M059J (cell line): ENCODE measurements at regions not wholly inside any gene's neighbourhood (a gene's known extent, or its start where the extent isn't known, plus 50 kb on each side); places are given as distances from the start of the nearest gene placed in this dataset.
A peak's percentile ranks its signal among the peaks of the same experiment; 100 is the strongest.
"Not testable (repeated sequence)": the region's sequence is repeated elsewhere in the genome, so short reads cannot be mapped to it uniquely, and the experiment has no call there.

ENCODE experiments used
- DNase-seq: peaks from one replicate; pipeline ENCODE4 v3.0.0-alpha.2; 2012; ENCODE audit warnings: low read depth

DNA sequence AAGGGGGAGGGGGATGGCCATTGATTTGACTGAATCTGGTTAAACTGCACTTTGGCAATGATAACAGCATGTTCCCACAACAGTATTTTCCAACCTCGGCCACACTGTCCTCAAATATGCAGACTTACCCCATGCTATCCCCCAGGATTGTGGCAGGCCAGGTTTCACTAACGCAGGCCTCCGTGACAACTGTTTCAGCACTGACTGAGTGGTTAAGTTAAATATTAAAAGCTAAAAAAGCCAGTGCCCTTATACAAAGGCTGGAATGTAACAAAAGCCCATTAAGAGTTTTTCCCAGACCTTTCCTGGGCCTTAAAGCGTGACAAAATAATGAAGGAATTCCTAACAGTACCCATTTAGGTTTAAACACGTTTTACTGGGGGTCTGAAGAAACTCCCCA, 202.9 kb downstream of the USP25 start:
- no peak for DNase-seq

DNA sequence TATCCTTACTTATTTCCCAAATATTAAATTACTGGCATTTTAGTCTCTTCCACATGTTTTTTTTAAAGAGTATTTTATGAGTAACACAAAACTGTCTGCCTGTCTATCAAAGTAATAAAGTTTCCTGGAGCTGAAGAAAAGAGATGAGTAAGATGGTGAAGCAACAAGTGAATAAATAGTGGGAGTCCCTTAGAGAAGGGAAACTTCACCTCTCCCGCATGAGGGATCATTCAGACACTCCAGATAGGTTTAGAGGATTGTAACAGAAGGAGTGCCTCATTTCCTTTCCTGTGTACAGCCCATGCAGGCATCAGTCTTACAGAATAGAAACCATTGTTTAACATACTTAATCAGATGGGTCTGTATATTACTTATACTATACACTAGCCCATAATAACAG, 205.7 kb downstream of the USP25 start:
- no peak for DNase-seq

DNA sequence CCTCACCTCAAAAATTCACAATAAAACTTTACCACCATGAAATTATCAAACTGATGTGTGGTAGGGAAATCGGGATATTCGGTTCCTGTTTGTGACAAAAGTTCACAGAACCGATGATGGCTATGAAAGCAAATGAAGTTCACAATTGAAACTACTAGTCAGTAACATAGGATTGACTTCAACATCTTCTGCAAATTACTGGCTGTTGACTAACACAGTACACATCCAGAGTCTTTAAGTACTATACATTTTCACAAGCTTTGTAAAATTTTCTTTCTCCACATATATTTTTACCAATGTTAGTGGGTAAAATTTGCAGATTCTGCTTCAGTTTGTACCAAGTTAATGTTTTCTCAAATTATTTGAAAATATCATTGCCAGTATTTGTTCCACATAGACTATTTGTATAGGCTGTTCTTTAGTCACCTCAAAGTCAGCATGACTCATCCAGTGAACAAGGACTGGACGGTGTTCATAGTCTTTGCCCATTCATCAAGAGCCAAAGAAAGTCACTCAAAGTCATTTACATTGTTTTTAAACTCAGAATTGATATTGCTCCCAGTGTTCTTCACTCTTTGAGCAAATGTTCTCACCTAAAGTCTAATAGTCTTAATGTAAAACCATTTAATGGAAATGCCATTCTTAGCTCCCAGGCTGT, 213.4 kb downstream of the USP25 start:
- peak; percentile 39 for DNase-seq

DNA sequence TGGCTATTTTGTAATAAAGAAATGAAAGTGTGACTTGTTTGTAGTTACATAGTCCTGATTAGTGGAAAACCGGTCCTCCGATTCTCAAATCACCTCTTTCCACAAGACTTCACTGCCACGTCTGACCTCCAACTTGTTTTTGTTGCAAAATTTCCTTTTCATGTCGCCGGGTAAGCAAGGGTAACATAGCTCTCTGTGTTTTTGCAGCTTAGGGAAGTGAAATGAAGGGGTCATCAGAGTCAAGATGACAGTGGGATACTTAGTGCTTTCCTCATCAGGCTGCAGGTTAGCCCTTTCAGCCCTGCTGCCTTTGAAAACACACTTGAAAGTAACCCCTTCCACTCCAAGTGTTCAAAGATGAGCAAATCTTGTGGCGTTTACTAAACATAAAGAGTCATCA, 217.9 kb downstream of the USP25 start:
- DNase-seq = no peak

DNA sequence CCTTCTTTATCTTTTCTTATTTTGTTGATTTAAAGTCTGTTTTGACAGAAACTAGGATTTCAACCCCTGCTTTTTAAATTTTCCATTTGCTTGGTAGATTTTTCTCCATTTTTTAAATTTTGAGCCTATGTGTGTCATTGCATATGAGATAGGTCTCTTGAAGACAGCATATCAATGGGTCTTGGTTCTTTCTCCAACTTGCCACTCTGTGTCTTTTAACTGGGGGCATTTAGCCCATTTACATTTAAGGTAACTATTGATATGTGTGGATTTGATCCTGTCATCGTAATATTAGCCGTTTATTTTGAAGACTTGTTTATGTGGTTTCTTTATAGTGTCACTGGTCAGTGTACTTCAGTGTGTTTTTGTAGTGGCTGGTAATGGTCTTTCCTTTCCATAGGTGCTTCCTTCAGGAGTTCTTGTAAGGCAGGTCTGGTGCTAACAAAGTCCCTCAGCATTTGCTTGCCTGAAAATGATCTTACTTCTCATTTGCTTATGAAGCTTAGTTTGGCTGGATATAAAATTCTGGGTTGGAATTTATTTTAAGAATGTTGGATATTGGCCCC, 223.9 kb downstream of the USP25 start:
- no peak for DNase-seq

DNA sequence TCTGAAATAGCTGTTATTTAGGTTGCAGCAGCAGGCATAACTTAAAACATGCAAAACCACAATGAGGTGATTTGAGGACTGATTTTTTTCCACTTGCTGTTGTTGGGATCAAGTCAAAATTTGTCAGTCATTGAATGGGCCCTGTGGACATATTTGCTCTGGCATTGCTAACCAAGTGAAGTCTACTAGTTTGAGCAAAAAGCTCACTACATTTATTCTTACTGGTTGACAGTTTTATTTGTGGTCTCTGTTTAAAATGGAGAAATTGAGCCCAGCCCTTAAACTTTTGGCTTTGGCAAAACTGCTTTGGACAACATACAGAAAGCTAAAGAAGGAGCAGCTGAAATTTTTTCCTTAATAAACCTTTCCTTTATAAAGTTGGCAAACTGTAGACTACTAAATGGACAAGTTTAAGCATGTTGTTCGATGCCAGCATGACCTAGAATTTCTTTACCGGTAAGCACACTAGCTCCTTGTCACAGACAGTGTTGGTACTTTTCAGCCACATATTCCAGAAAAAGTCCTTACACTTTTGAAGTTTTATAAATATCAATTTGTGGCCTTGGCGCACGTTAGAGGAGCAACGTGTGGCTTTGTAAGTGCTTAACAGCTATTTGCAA, 234.6 kb downstream of the USP25 start:
- DNase-seq = no peak

DNA sequence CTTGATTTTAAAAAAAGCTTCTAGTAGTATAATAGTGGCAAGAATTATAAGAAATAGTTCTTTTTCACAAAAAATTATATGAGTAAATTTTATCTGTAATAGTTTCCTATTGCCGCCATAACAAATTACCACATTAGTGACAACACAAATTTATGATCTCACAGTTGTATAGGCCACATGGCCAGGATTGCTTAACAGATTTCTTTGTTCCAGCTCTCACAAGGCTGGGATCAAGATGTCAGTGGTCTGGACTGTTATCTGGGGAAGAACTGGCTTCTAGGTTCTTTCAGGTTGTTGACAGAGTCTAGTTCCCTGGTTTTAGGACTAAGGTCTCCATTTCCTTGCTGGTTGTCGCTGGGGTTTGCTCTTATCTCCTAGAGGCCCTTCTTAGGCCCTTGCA, 236.4 kb downstream of the USP25 start:
- no peak for DNase-seq

DNA sequence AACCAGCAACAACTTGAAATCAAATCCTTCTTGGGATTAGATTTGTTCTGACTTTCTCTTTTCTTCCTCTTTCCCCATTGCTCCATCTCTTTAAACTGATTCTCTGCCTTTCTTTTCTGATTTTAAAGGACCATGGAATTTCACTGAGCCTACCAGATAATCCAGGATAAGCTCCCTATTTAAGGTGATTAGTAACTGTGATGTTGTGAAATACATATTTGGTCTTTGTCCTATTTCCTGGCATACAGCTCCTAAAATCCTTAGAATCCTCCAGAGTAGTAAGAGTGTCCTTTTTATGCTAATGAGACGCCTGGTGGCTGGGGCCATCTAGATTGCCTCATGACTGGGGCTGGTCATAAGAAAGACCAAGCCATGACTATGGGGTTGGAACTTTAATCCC, 236.9 kb downstream of the USP25 start:
- DNase-seq = no peak

DNA sequence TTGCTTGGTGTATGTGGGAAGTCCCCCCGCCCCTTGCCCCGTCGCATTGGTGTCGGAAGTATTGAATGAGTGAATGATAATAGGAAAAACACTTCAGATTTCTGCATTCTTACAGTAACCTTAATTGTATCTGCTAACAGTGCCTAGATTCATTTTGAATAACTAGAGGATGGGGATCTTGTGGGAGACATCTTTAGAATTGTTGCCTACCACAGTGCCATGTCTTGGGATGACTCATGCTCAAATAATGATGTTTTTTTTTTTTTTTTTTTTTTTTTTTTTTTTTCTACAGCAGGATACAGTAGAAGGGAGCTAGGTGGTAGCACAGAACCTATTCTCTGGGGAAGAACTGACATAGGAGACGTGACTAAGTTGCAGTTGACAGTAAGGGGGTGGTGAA, 237.9 kb downstream of the USP25 start:
- DNase-seq = peak; percentile 62

DNA sequence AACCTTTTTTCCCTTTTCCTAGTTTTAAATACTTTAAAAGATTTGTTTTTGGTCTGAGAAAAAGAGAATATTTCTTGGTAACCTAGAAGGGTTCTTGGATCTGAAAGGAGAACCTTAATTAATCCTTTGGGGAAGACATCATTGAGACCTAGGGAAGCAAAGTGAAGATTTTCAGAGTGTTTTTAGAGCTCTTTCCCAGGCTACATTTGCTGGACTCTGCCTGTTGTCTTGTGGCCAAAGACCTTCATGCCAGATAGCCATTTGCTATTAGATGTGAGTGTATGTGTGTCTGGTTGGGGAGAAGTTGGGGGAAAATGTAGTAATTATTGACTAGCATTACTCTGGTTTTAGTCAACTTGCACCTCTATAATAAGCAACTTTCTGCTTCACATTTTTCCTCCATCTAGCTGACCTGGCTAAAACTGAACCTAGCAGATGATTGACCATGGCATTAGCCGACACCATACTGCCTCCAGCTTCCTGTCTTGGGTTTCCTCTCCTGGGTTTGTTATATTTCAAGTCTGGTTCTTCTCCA, 239.1 kb downstream of the USP25 start:
- no peak for DNase-seq

DNA sequence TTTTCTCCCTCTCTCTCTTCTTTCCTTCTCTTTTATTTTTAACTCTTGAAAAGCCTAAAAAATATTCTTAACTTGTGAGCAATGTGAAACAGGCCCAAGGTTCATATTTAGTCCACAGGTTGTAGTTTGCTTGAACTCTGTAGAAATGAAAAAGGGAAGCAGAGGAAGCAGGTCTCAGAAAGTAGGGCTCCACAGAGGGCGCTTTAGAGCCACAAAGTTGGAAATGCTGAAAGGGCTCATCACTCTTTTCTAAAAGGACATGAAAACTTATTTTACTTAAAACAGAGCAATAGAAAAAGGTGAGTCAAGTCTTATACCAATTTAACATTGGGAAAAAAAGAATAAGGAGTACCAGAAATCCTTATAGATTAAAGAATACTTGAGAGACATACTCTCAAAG, 247.0 kb downstream of the USP25 start:
- peak; percentile 16 for DNase-seq

DNA sequence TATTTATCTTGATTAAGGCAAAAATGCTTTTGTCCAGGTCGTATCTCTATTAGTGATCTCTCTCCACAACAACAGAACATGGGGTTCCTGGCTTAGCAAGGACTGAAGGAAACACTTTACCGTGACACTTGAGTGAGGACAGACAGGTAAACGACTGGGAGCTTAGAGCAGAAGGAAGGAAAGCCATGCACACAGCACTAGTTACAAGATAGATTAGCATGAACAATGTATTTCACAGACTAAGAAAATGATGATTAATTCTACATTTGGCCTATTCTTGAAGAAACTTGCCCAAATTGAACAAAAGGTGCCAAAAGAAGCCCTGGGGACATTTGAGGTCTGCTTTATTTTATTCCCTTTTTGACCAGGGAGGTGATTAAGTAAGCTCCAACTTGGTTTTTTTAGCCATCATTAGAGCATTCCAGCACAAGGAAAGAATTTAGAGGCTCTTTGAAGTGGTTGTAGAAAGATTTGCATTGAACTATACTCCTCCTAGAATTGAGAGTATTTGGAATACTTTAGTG, 248.5 kb downstream of the USP25 start:
- peak; percentile 65 for DNase-seq

DNA sequence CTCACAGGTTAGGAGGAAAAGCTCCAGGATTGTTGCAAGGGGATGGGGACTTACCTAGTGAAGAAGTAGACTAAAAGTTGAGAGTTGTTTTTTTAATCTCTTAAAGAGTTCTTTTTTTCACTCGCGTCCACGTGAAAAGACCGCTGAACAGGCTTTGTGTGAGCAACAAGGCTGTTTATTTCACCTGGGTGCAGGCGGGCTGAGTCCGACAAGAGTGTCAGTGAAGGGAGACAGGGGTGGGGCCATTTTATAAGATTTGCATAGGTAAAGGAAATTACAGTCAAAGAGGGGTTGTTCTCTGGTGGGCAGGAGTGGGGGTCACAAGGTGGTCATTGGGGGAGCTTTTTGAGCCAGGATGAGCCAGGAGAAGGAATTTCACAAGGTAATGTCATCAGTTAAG, 249.7 kb downstream of the USP25 start:
- DNase-seq = not testable (repeated sequence)

DNA sequence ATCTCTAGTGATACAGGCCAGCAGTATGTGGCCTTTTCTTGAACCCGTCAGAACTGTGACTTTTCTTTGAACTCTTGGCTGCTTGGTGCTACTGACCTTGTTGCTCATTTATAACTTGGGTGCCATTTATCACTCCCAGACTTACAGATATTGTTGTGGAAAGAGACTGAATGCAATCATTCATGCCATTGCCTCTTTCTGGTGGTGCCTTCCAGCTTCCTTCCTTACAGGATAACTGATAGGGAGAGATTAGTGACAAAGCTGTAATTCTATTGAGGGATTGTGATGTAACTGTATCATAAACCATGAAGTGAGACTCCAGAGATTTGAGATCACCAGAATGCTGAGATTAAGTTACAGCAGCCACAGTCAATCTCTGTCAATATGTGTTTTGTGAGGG, 256.5 kb downstream of the USP25 start:
- peak; percentile 3 for DNase-seq

DNA sequence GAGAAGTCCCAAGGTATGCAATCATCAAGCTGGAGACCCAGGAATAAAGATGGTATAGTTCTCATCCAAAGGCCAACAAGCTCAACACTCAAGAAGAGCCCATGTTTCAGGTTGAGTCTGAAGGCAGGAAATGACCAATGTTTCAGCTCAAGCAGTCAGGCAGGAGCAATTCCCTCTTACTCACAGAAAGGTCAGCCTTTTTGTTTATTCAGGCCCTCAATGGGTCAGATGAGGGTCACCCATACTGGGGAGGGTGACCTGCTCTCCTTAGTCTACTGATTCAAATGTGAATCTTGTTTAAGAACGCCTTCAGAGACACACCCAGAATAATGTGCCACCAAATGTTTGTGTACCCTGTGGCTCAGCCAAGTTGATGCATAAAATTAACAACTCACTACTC, 262.4 kb downstream of the USP25 start:
- DNase-seq = peak; percentile 85

DNA sequence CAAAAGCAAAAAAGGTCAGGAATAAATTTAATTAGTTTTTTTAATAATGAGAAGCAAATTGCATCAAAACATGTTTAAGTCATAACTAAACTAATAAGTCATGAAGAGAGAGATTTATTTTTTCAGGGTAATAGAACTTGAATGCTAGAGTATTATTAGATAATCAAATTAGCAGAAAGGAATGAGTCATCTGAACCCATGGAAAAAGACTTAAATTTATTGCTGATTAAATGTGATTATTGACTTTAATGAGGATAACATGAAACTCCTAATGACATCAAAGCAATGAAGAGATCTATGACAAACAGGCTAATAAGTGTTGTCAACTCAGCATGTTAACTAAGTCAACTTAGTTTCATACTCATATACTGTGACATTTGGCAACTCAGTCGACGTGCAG, 264.2 kb downstream of the USP25 start:
- DNase-seq = no peak

DNA sequence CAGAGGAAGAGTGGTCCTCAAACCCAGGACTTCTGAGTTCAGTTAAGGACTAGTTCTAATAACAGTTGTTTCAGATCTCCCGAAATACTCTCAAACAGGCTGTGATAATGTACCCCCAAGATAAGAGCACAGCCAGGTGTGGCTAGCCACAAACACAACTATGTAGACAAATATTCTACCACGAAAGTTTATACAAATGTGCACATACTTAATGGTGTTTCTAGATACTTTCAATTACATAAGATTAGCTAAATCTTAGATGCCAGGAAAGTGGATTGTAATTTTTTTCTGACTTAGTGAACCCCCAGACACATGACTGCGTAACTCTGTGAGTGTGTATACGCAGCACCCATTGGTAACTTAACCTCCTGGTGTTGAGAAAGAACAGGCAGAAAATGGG, 270.0 kb downstream of the USP25 start:
- no peak for DNase-seq

DNA sequence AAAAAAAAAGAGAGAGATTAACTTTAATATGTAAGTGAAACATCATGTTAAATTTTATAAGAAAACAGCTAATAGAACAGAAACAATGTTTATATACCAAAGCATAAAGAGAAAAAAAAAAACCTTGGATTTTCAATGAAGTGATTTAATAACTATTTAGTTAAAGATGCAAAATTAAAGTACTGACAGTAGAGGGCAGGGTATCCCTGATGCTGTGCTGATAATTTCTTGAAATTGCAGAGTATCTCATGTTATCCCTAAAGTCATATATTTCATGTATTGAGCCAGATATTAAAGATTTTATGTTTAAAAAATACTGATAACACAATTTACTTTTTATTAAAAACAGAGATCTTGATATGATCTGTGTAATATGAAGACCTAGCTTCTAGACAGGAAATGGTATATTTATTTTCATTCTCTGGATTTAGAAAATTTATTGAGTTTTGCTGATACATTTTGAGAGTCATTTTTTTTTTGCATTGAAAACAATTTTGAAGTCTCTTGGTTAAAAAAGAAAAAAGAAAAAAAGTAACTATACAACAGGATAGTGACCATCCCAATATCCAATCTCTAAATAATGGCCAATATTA, 273.2 kb downstream of the USP25 start:
- peak; percentile 23 for DNase-seq

DNA sequence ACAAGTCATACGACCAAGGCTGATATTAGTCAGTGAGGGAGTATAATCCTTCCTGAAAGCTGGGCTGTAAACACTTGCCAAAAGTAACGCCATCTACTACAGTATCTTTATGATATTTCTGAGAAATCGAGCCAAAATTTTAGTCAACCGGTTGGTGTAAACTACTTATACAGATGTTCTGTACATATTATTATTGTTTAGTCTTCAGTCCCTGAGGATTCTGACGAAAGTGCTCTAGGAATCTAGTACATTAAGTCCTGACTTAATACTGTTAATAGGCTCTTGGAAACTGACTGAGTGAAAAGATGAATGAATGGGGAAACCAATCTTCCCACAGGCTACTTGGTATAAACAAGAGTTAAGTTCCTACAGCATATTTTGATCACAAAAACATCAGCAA, 274.3 kb downstream of the USP25 start:
- DNase-seq = no peak

DNA sequence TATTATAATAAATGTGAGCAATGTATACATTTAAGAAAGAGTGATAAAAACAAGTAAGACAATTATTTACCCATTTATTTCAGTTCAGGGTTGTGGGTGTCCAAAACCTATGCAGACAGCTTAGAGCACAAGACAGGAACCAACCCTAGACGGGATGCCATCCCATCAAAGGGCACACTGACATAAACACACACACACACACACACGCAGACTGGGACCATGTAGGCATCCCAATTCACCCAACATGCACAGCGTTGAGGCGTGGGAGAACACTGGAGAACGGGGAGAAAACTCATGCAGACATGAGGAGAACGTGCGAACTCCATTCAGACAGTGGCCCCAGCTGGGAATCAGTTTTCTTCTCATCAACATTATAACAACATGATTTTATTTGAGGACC, 274.7 kb downstream of the USP25 start:
- no peak for DNase-seq

DNA sequence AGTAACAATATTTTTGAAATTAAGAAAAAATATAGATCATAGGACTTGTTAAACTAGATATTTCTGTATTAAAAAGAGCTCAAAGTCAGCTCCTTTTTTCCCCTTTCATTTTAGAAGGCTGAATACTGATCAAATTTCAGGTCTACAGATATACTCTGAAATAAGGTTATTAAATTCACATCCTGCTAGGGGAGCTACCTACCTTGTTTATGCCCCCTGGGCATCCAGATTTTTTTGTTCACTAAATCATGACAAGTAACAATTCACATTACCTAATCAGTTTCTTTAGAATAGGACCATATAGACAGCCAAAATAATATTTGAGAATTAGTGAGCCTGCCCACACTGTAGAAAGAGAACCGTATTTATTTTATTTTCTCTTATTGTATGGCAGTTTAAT, 276.2 kb downstream of the USP25 start:
- no peak for DNase-seq

DNA sequence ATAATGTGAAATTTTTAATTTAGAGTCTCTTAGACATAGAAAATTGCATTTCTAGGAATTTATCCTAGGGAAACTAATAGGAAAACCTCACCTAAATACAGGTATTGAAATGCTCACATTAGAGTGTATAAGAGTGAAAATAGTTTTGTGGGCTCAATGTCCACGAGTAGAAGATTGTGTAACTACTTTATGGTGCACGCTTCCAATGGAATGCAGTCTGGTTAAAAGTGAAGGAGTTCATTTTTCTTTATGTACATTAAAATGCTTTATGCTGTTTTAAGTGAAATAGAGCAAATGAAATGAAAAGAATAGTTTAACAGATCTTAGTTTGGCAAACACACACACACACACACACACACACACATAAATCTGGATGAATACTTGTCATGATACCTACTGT, 278.2 kb downstream of the USP25 start:
- no peak for DNase-seq

DNA sequence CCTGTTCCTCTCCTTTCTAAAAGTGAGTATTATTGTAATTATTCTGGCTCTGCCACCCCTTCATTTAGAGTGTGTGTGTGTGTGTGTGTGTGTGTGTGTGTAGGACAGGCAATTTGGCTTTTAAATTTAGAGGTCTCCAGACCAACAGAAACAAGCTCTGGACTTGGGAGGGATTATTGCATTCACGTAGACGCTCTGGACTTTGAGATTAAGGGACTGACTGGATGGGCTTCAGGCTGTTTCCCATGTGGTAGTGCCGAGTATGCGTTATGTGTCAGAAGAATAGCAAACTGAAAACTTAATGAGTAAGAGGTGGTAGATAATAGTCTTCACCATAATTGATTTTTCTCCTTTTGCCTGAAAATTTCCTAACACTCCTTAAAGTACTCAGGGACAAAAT, 281.9 kb downstream of the USP25 start:
- DNase-seq = no peak
